Ishikawa (cell line): ENCODE measurements at regions not wholly inside any gene's neighbourhood (a gene's known extent, or its start where the extent isn't known, plus 50 kb on each side); places are given as distances from the start of the nearest gene placed in this dataset.

Source experiments
- CEBPB ChIP-seq: IDR thresholded peaks from 2 replicates; pipeline ENCODE4 v1.6.1; 2012
- CREB1 ChIP-seq: IDR thresholded peaks from 2 replicates; pipeline ENCODE4 v1.6.1; 2012; ENCODE audit warnings: low read depth
- EGR1 ChIP-seq: IDR thresholded peaks from 2 replicates; pipeline ENCODE4 v1.6.1; 2012
- EP300 ChIP-seq: IDR thresholded peaks from 2 replicates; pipeline ENCODE4 v1.6.1; 2012; ENCODE audit warnings: borderline replicate concordance
- MAX ChIP-seq: IDR thresholded peaks from 2 replicates; pipeline ENCODE4 v1.6.1; 2012
- NFIC ChIP-seq: IDR thresholded peaks from 2 replicates; pipeline ENCODE4 v1.6.1; 2012
- RAD21 ChIP-seq: IDR thresholded peaks from 2 replicates; pipeline ENCODE4 v1.6.1; 2012; ENCODE audit warnings: low read depth
- REST ChIP-seq: IDR thresholded peaks from 2 replicates; pipeline ENCODE4 v1.6.1; 2012; ENCODE audit warnings: low read depth, mild to moderate bottlenecking
- TAF1 ChIP-seq: IDR thresholded peaks from 2 replicates; pipeline ENCODE4 v1.6.1; 2012; ENCODE audit warnings: low read depth, mild to moderate bottlenecking
- TEAD4 ChIP-seq: IDR thresholded peaks from 2 replicates; pipeline ENCODE4 v1.6.1; 2012

- TF ChIP-seq TEAD4 = no peak
- TF ChIP-seq TAF1 = no peak
- no peak for TF ChIP-seq MAX
- TF ChIP-seq EP300 = no peak
- TF ChIP-seq CEBPB = no peak
- TF ChIP-seq NFIC = no peak
- TF ChIP-seq REST = no peak
- TF ChIP-seq RAD21 = no peak
- TF ChIP-seq CREB1 = no peak
- no peak for TF ChIP-seq EGR1
Measured at GRCh38 chr2:146135245-146135644, 1615.3 kb upstream of the ZEB2 start.
